H1 (cell line): ENCODE measurements at regions not wholly inside any gene's neighbourhood (a gene's known extent, or its start where the extent isn't known, plus 50 kb on each side); places are given as distances from the start of the nearest gene placed in this dataset.
A peak's percentile ranks its signal among the peaks of the same experiment; 100 is the strongest.

Source experiments
- CTCF ChIA-PET: fragments of 300-600 bp; sonication (Branson Sonifier 250); formaldehyde crosslinking; loops from one replicate; lab custom pipeline; 2021; ENCODE audit not compliant: partially characterized antibody; lab: Charles Lee
- POLR2A ChIA-PET: fragments of 300-600 bp; sonication (Branson Sonifier 250); formaldehyde crosslinking; loops from one replicate; lab custom pipeline; 2021; ENCODE audit warnings: inconsistent platforms; ENCODE audit not compliant: partially characterized antibody; lab: Charles Lee
- DNase-seq, 2 experiments: peaks; one replicate each; pipeline versions ENCODE4 v3.0.0 to v3.0.0-alpha.2; 2010 to 2022; ENCODE audit warnings: low spot score in 2 of 2, low read depth in 1 of 2, mixed read lengths in 1 of 2
- FAIRE-seq: peaks from 2 replicates; lab custom pipeline; 2011; peaks lifted over from hg19 to GRCh38; lab: Jason Lieb, UNC
- H2AFZ ChIP-seq: 2 replicates; pipeline ENCODE4 v1.8.1; 2012; ENCODE audit warnings: low read length, inconsistent platforms
- H2AK5ac ChIP-seq: 2 replicates; pipeline ENCODE4 v1.6.1; 2013; ENCODE audit warnings: low read depth, low read length
- H2BK120ac ChIP-seq: replicated peaks from 2 replicates; pipeline ENCODE3; 2013; ENCODE audit warnings: low read depth, low read length, inconsistent platforms
- H2BK12ac ChIP-seq: 2 replicates; pipeline ENCODE4 v1.6.1; 2013; ENCODE audit warnings: low read depth, low read length
- H2BK15ac ChIP-seq: 2 replicates; pipeline ENCODE4 v1.6.1; 2013; ENCODE audit warnings: low read length
- H2BK20ac ChIP-seq: 2 replicates; pipeline ENCODE4 v1.6.1; 2013; ENCODE audit warnings: low read length
- H2BK5ac ChIP-seq: 2 replicates; pipeline ENCODE4 v1.6.1; 2013; ENCODE audit warnings: low read depth, low read length
- H3K14ac ChIP-seq: 2 replicates; pipeline ENCODE4 v1.6.1; 2013; ENCODE audit warnings: inconsistent platforms; ENCODE audit not compliant: insufficient read length
- H3K18ac ChIP-seq: 2 replicates; pipeline ENCODE4 v1.6.1; 2013; ENCODE audit warnings: low read length; ENCODE audit errors: extremely low read depth
- H3K23ac ChIP-seq: 2 replicates; pipeline ENCODE4 v1.6.1; 2013; ENCODE audit warnings: inconsistent platforms; ENCODE audit not compliant: insufficient read length
- H3K23me2 ChIP-seq: 2 replicates; pipeline ENCODE4 v1.6.1; 2013; ENCODE audit warnings: low read depth, low read length
- H3K27ac ChIP-seq: 2 replicates; pipeline ENCODE4 v1.6.1; 2011; ENCODE audit warnings: low read depth, low read length, inconsistent platforms
- H3K27me3 ChIP-seq, 4 experiments: replicated peaks in 1 of 4; 1 replicate in 1 of 4; 2 replicates in 3 of 4; pipeline versions ENCODE4 v1.6.1 to v1.8.1; 2011 to 2013; ENCODE audit warnings: low read length in 3 of 4, mild to moderate bottlenecking in 3 of 4, inconsistent platforms in 2 of 4, mixed read lengths in 2 of 4, moderate library complexity in 1 of 4; ENCODE audit not compliant: control insufficient read depth in 3 of 4, insufficient read depth in 3 of 4; ENCODE audit errors: extremely low read depth in 1 of 4
- H3K36me3 ChIP-seq, 4 experiments: 2 replicates each; pipeline versions ENCODE4 v1.6.1 to v1.8.1; 2011 to 2013; ENCODE audit warnings: mild to moderate bottlenecking in 4 of 4, low read length in 3 of 4, moderate library complexity in 2 of 4, control low read depth in 1 of 4, inconsistent platforms in 1 of 4; ENCODE audit not compliant: insufficient read depth in 4 of 4, control insufficient read depth in 2 of 4
- H3K4ac ChIP-seq: replicated peaks from 2 replicates; pipeline ENCODE3; 2013; ENCODE audit warnings: low read length, low read depth, mixed read lengths, inconsistent platforms; ENCODE audit not compliant: insufficient read length
- H3K4me1 ChIP-seq, 4 experiments: replicated peaks in 1 of 4; 1 replicate in 1 of 4; 2 replicates in 3 of 4; pipeline versions ENCODE4 v1.6.1 to v1.8.1; 2011 to 2013; ENCODE audit warnings: low read length in 3 of 4, inconsistent platforms in 2 of 4, mixed read lengths in 1 of 4; ENCODE audit not compliant: insufficient read depth in 4 of 4, control insufficient read depth in 3 of 4
- H3K4me2 ChIP-seq, 2 experiments: 2 replicates each; pipeline versions ENCODE4 v1.6.1 to v1.8.1; 2011 to 2013; ENCODE audit warnings: low read depth in 2 of 2, low read length in 2 of 2, control low read depth in 1 of 2, inconsistent platforms in 1 of 2, mild to moderate bottlenecking in 1 of 2; ENCODE audit not compliant: insufficient read depth in 1 of 2
- H3K4me3 ChIP-seq, 4 experiments: fragments of 200-600, 300-600 bp in 1 of 4; sonication (generic), shearing (Covaris generic), sonication (Bioruptor Twin) in 1 of 4; 2 replicates each; pipeline versions ENCODE4 v1.5.1 to v1.8.1; 2011 to 2016; ENCODE audit warnings: low read length in 4 of 4, low read depth in 3 of 4, control low read depth in 2 of 4, inconsistent platforms in 2 of 4, mild to moderate bottlenecking in 2 of 4, mixed read lengths in 1 of 4, moderate library complexity in 1 of 4; ENCODE audit not compliant: insufficient read depth in 2 of 4; ENCODE audit errors: extremely low read depth in 1 of 4
- H3K56ac ChIP-seq: replicated peaks from 2 replicates; pipeline ENCODE3; 2013; ENCODE audit warnings: low read depth, mild to moderate bottlenecking, mixed read lengths, low read length, inconsistent platforms; ENCODE audit not compliant: insufficient read length
- H3K79me1 ChIP-seq: 2 replicates; pipeline ENCODE4 v1.6.1; 2013; ENCODE audit warnings: low read depth, low read length, control low read depth
- H3K79me2 ChIP-seq, 2 experiments: 2 replicates each; pipeline versions ENCODE4 v1.6.1 to v1.8.1; 2012 to 2013; ENCODE audit warnings: low read length in 2 of 2, mild to moderate bottlenecking in 2 of 2, inconsistent platforms in 1 of 2; ENCODE audit not compliant: insufficient read depth in 2 of 2, control insufficient read depth in 1 of 2
- H3K9ac ChIP-seq, 4 experiments: replicated peaks in 1 of 4; 1 replicate in 1 of 4; 2 replicates in 3 of 4; pipeline versions ENCODE4 v1.6.1 to v1.8.1; 2011 to 2013; ENCODE audit warnings: low read depth in 3 of 4, low read length in 3 of 4, control low read depth in 2 of 4, mild to moderate bottlenecking in 2 of 4, moderate library complexity in 2 of 4, inconsistent platforms in 1 of 4; ENCODE audit errors: extremely low read depth in 1 of 4
- H3K9me3 ChIP-seq, 2 experiments: 2 replicates each; pipeline versions ENCODE4 v1.6.1 to v1.8.1; 2012 to 2013; ENCODE audit warnings: mild to moderate bottlenecking in 2 of 2, moderate library complexity in 2 of 2, control low read depth in 1 of 2, inconsistent platforms in 1 of 2, low read depth in 1 of 2, low read length in 1 of 2, mixed read lengths in 1 of 2; ENCODE audit not compliant: insufficient read depth in 2 of 2
- H4K20me1 ChIP-seq, 2 experiments: replicated peaks in 1 of 2; 2 replicates each; pipeline versions ENCODE3 to v1.8.1; 2011 to 2013; ENCODE audit warnings: inconsistent platforms in 2 of 2, low read length in 2 of 2, mild to moderate bottlenecking in 1 of 2; ENCODE audit not compliant: insufficient read depth in 2 of 2, control insufficient read depth in 1 of 2
- H4K5ac ChIP-seq: 2 replicates; pipeline ENCODE4 v1.6.1; 2013; ENCODE audit warnings: low read length, low read depth, mixed read lengths, inconsistent platforms; ENCODE audit not compliant: insufficient read length
- H4K8ac ChIP-seq: 2 replicates; pipeline ENCODE4 v1.8.0; 2013; ENCODE audit warnings: mild to moderate bottlenecking, moderate library complexity, low read length, inconsistent platforms; ENCODE audit not compliant: insufficient read depth; ENCODE audit errors: extremely low read depth
- H4K91ac ChIP-seq: replicated peaks from 2 replicates; pipeline ENCODE3; 2013; ENCODE audit warnings: low read length, mixed read lengths, inconsistent platforms; ENCODE audit not compliant: insufficient read length
- ATF3 ChIP-seq: IDR thresholded peaks from 2 replicates; pipeline ENCODE4 v1.6.1; 2011; ENCODE audit warnings: low read depth, mild to moderate bottlenecking, low read length; ENCODE audit not compliant: insufficient read depth
- WGBS, 2 experiments: shearing (Covaris generic) in 1 of 2; methylation state at CpG; one replicate each; pipeline versions ENCODE4 v1.1.6 to v1.1.7; 2013 to 2015; ENCODE audit warnings: low lambda C conversion rate in 2 of 2, mixed read lengths in 2 of 2, inconsistent platforms in 1 of 2, low coverage in 1 of 2, missing lambda C conversion rate in 1 of 2; ENCODE audit not compliant: insufficient replicate concordance in 2 of 2, insufficient coverage in 1 of 2, insufficient read length in 1 of 2; ENCODE audit errors: extremely low coverage in 1 of 2, missing lambda C conversion rate in 1 of 2; 5-methylcytosine and 5-hydroxymethylcytosine counted together

GRCh38 chr11:20247591-20248007 is 87.3 kb upstream of the DBX1 start:
- Histone ChIP-seq H2AK5ac (no peak overlapping the region), H3K36me3 (no peaks in the 10 kb centered on the region), H3K9me3 (no peaks in the 10 kb centered on the region), H3K27me3 (peaks cover 0 to 3% (median 2%) of the 10 kb centered on the region in 4 experiments; a peak in 2 of 7 replicates), H4K91ac (no peak overlapping the region), H4K5ac (no peak overlapping the region), H2BK15ac (no peak overlapping the region), H3K4me2 (peak overlapping the region; percentile 35 to 56), H2BK120ac (no peak overlapping the region), H3K4me1 (peaks cover 2 to 8% (median 5%) of the 10 kb centered on the region in 4 experiments; a peak in 4 of 7 replicates), H3K27ac (no peak overlapping the region), H4K20me1 (no peaks in the 10 kb centered on the region), H3K23me2 (no peaks in the 10 kb centered on the region), H3K4me3 (peak overlapping the region in 1 of 4 experiments; percentile 31; a peak in 1 of 8 replicates), H3K14ac (no peak overlapping the region), H3K18ac (no peak overlapping the region), H3K79me2 (no peaks in the 10 kb centered on the region), H3K79me1 (no peaks in the 10 kb centered on the region), H2BK5ac (no peak overlapping the region), H2BK20ac (no peak overlapping the region), H3K4ac (no peak overlapping the region), H3K56ac (no peak overlapping the region), H3K9ac (no peak overlapping the region), H2AFZ (no peak overlapping the region), H2BK12ac (no peak overlapping the region), H4K8ac (no peak overlapping the region), H3K23ac (no peak overlapping the region)
- 15% methylated on average over 9 of the region's 9 CpGs; no CpG with 5 or more reads in 1 of the 2 experiments for WGBS, 2 experiments
- FAIRE-seq: peak; percentile 85
- ChIA-PET CTCF (interaction anchor here (1.2 kb wide), 1 partner anchor 24 kb away, joined by 4 read pairs; no protein-coding TSS in a partner anchor), POLR2A (interaction anchor here (0.6 kb wide), 1 partner anchor 29 kb away, joined by 3 read pairs; no protein-coding TSS in a partner anchor)
- DNase-seq: no peak
- TF ChIP-seq ATF3: no peak
